Fibroblast of skin of abdomen (primary cell): ENCODE measurements at regions not wholly inside any gene's neighbourhood (a gene's known extent, or its start where the extent isn't known, plus 50 kb on each side); places are given as distances from the start of the nearest gene placed in this dataset.

ENCODE experiments used
- DNase-seq: peaks from one replicate; pipeline ENCODE4 v3.0.0-alpha.2; 2013

DNA sequence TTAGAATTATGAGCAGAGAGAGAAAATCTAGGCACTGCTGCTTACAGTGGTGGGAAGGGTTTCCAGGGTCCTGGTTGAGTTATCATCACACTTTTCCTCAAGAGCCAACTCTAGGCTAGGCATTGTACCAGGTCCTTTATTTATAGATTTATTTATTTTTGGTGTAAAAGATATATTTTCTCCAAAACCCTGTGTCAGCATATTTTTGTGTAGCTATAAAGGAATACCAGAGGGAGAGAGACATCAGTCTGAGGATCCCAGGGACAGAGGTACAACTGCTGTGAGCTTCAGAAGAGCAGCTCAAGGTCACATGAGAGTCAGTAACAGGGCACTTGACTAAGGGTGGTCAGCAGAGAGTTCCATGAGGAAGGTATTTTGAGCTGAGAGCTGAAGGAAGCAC lies 159.7 kb downstream of the SLC35B3 start:
- no peak for DNase-seq

DNA sequence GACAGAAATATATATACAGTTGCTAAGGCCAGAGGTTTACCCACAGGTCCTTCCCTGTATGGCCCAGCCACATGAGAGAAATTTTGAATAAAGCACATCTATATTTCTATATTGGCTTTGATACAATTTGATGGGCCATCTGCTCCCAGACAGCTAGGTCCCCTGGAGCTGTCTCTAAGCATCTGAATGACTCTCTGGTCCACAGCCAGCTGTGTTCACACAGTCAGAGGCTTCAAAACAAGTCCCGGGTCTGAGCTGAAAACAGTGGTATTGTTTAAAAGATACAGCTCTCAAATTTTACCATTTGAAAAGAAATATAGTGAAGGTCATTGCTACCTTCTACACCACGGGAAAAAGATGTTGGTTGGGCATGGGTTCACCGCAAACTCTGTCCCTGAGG lies 161.1 kb downstream of the SLC35B3 start:
- no peak for DNase-seq

DNA sequence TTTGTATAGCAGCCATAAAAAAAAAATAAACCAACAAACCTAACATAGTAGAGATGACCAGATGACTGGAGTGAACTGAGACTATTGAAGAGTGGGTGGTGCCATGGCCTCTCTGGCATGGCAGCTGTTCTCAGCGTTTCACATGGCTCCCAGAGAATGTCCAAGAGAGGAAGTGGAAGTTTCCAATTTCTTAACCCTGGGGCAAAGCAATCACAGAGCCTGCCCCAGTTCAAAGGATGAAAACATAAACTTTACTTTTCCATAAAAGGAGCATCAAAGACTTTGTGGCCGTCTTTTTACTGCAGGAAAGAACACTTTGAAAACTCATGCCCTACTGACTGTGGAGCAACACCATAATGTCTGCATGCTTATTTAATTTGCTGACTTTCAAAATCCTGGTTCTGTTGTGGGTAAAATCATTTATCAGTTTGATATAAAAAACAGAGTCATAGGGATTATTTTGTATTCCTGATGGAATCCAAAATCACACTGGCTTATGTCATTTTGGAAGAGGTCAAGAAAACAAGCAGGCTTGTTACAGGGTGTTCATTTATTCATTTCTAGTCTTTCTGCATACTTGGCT lies 165.4 kb downstream of the SLC35B3 start:
- DNase-seq, result no peak

DNA sequence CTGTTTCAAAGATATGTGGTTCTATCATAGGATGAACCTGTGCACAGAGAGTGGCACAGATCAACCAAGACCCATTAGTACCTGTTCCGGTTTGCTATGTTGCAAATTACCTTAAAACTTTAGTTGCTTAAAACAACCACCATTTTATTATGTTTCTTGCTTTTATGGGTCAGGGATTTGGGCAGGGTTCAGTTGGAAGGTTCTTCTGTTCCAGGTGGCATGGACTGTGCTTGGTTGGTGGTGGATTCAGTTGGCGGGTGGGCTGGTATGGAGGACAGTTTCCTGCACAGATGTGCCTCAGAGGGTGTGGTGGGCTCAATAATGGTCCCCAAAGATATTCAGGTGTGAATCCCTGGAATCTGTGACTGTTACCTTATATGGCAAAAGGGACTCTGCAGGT lies 166.3 kb downstream of the SLC35B3 start:
- DNase-seq, result no peak

DNA sequence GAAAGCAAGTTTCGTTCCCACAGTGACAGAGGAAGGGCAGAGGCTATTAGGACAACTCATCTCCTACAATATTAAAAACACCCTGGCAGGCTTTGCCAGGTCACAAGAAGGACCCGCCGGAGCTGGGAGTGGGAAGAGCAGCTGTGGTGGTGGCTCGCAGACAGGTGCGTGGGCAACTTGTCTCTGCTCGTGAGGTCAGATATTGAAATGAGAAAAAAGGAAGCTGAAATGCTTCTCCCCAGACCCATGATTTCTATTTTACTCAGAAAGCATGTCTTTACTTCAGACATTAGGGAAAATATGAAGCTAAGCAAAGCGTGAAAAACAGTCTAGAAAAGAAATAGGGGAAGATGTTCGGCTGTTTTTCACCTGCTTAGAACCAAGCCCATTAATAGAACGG lies 166.3 kb upstream of the EEF1E1 start:
- DNase-seq, result no peak

DNA sequence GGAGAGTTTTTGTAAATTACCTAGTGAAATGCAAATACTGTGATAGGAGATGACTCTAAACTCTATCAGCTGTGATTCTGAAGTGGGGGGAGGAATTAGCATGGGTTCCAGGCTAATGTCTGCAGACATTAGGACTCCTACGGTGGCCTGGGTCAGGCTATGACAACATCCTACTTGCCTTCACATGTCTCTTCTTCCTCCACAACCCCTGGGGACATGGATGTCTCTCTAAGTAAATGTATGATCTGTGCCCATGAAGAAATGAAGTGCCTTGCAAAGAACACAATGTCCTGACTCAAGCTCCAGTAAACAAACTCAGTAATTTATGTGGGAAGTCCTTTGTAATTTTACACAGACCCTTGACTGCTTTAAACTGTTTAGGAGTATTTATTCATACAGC lies 165.8 kb upstream of the EEF1E1 start:
- DNase-seq, result no peak

DNA sequence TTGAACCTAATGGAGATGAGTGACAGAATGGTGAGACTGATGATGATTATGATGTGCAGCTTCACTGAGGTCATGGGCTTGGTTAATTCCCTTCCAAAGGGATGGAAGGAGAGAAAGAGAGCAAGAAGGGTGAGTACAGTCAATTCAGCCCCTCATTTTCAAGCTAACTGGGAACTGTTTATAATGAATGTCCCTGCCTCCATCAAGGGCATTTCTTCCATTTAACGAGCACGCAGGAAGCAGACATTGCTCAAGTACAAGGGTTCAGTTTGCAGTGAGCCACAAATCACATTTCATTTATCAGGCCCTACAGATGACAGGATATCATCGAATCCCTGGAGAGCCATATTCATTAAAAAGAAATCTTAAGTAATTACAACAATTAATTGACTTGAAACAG lies 158.3 kb upstream of the EEF1E1 start:
- no peak for DNase-seq

DNA sequence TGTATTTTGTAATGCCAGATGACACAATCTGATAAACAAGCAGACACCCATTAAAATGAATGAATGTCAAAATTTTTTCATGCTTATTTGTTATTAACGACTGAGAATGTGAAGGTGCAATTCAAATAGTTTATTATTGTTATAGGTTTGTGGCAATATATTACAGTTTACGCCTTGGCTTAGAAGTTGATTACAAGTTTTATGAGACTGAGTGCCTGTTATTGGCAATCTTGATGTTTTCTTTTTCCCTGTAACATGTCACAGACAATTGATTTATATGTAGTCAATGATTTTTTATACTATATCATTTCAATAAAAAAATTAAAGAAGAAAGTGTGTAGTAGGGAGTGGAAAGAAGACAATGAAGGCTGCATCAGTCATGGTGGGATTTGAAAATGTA lies 144.1 kb upstream of the EEF1E1 start:
- no peak for DNase-seq

DNA sequence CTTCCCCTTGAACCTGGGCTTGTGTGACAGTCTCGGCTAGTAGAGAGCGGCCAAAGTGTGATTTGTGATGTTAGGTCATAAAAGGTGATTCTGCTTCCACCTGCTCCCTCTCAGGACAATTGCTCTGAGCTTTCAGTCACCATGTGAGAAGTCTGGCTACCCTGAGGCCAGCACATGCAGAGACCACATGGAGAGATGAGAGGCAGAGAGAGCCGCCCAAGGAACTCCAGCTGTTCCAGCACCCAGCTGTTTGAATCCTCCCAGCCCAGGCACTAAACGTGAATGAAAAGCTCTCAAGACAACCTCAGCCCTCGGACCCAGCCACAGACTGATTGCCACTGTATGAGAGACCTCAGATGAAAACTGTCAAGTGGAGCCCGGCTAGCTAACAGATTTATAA lies 143.4 kb upstream of the EEF1E1 start:
- DNase-seq, result no peak

DNA sequence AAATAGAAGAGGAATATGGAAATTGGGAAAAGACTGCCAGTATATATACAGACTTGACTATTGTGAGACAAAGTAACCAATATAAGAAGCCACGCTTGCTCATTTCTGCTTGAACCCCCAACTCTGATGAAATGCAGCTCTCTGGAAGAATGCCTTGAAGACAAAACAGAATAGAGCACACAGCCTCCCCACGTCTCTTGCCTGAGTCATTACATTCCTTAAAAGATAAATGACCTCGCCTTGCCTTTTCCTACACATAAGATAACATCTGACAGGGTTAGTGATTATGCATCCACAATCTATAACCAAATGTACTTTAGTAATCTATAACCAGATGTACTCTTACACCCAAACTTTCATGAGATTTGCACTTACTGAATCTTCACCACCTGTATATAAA lies 141.1 kb upstream of the EEF1E1 start:
- DNase-seq, result peak; percentile 32

DNA sequence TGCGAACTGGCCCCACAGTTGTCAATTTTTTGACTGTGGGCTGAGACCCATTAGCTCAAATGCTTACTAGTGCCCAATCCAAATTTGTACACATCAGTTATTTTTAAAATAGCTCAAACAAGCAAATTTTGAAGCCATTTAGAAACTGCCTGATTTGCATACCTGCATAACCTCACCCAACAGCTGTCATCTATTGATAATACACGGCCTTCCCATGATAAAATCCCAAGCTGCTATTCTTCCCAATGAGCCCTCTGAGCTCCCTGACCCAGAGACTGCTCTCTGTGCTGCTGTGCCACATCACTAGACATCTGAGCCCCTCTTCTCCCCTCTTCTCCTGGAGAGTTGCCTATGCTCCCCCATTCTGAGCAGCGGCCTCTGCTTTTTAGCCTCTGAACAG lies 140.5 kb upstream of the EEF1E1 start:
- no peak for DNase-seq

DNA sequence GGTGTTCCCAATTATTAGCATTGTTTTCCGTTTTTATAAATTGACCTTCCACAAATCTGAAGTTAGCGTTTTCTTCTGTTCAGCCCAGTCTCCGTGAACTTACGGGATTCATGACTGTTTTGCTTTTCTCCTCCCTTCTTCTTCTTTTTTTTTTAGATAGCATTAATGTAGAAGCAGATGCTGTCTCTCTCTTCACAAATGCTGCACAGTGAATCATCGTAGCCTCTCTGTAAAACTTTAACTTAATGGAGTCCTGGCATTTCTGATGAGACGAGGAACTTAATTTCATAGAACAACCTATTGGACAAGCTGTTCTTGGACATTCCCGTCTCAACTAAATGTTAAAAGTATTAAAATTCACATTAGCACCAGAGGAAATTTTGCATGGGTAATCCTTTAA lies 138.0 kb upstream of the EEF1E1 start:
- no peak for DNase-seq

DNA sequence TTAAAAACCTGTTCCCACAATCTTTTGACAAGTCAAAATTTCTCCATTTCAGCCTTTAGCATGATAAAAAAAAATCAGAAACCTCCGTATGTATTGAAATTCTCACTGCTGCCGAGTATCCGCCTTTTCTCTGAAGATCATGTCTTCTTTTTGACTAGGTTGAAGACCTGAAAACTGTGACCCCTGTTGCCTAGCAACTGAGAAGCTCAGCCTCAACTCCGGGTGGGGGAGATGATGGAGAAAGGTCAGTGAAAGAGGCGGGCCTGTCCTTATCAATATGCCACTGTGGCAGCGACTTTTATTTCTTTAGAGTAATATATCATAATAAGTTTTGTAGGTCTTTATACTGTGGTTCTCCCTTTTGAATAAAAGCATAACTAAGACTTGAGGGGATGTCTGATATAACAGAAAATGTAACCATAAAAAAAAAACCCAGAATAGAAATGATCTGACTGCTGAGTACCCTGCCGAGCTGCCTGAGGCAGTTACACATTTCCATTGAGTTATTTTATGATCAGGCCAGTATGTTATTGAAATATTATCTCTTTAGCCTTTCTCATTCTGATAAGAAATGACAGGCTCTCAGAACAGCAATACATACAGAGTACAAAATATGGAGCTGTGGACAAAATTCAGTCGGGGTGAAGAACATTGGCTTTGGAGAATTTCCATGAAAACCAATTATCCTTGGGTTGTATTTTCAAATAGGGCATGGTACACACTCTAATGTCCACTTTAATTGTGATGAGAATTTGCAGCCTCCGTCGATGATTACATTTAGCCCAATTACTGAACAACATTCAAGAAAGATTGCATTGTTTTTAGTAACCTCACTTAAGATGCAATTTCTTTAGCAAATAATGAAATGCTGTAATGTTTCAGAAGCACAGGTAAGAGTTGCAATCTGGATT lies 136.7 kb upstream of the EEF1E1 start:
- no peak for DNase-seq

DNA sequence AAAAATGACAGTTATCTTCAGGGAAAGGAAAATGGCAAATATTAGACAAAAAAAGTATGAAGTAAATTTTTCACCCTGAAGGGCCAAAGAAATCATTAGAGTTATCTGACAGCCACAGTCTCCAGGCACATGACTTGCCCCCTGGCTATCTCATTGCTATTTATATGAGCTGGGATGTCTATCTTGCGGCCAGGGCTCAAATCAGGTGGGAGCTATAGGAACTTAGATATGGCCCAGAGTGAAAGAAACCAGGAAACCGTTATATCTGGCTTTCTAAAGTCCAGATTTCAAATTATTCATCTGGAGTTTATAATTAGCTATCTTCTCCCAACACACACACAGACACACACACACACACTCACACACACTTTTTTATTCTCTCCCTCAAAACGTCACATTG lies 135.3 kb upstream of the EEF1E1 start:
- DNase-seq, result no peak

DNA sequence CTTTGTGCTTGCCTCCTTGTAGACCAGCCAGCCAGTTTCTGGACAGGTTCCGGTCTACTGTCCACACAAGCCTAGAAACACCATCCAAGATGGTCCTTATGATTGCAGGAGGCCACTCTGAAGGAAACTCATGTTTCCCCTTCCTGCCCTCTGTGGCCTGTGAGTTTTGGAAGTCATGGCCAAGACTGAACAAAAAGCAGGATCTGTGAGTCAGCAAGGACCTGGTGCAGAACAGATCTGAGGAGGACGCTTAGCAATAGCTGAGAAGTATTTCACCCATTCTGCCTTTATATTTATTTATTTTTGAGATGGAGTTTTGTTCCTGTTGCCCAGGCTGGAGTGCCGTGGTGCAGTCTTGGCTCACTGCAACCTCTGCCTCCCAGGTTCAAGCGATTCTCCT lies 134.6 kb upstream of the EEF1E1 start:
- DNase-seq, result no peak

DNA sequence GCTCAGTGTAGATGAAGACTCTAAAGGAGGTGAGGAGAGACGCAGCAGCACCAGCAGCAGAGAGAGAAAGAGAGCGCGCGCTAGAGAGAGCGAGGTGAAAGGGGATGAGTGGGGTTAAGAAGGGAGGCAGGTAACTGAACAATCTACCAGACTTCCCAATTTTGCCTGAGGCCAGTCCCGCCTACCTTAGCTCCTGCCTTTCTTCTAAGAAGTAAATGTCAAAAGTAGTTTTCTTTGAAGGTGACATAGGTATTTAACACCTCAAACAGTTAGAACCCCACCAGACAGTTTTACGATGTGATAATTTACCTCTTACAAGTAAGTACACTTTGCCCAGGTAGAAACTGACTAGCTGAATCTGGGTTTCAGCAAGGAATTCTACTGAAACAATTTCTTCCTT lies 132.0 kb upstream of the EEF1E1 start:
- DNase-seq, result no peak

DNA sequence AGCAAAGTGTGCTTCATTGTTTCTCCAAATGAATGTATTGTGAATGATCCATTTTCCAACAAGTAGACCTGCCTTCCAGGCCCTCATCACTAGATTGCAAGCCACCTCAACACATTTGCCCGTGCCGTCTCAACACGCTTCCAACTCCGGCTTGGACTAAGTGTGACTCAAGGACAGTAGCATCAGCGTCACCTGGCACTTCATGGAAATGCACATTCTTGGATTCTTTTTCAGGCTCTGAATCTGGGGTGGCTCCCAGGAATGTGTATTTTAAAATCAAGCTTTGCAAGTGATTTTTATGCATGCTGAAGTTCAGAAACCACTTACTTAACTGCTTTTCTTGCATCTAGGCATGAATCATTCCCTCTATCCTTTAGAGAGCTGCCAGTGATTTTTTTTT lies 129.6 kb upstream of the EEF1E1 start:
- no peak for DNase-seq

DNA sequence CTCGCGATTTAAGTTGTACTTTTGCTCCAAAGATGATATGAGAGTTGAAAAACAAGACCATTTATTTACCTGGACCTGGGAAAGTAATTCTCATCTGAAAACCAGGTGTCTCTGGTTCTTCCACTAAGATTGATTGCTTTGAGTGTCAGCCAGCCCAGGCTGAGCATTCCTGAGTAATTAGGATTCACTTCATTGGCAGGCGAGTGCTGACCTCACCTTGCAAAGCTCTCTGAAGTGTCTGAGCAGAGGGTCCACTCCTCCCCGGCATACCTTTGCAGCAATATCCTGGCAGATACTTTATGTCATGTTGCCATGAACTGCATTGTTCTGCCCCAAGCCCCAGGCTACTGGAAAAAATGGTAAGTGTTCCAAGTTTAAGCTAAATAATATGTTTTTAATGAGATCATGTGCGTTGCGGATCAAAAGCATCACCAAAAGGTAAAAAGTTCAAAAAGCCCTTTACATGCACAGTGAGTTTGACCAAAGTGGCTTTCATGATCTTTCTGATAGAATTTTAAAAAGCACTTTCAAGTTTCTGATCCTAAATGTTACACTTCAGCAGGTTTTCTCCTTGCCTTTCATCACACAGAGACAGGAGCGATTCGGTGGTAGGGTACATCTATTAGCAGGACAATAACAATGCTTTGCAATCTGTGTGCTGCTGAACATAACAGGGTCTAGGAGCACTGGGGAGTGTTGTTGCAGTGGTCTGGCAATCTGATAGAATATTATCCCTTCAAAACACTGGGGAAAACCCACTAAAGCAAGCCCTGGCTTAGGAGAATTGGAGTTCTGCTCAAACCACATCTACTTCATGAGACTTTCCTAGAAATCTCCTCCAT lies 127.8 kb upstream of the EEF1E1 start:
- no peak for DNase-seq

DNA sequence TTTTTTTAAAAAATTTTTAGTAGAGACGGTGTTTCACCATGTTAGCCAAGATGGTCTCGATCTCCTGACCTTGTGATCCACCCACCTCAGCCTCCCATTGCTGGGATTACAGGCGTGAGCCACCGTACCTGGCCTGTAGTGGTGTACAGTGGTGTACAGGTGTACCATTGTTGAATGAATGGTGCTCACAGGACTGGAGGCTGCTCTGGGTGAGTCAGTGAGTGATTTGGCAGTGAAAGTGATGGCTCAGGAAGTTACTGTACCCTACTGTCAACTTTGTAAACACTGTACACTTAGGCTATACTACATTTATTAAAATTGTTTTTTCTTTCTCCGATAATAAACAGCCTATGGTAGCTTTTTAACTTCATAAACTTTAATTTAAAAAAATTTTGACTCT lies 122.8 kb upstream of the EEF1E1 start:
- DNase-seq, result no peak

DNA sequence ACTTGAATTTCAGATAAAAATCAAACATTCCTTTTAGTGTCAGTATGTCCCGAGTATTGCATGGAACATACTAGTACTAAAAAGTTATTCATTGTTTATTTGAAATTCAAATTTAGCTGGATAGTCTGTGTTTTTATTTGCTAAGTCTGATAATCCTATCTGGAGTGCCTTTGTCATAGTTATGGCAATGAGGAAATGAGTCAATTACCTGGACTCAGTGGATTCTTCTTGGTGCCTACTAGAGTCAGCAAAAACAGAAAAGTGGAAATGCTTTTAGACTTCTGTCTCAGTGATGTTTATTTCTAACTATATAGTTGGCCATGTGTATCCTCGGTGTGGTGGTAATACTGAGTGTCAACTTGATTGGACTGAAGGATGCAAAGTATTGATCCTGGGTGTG lies 121.3 kb upstream of the EEF1E1 start:
- DNase-seq, result no peak

DNA sequence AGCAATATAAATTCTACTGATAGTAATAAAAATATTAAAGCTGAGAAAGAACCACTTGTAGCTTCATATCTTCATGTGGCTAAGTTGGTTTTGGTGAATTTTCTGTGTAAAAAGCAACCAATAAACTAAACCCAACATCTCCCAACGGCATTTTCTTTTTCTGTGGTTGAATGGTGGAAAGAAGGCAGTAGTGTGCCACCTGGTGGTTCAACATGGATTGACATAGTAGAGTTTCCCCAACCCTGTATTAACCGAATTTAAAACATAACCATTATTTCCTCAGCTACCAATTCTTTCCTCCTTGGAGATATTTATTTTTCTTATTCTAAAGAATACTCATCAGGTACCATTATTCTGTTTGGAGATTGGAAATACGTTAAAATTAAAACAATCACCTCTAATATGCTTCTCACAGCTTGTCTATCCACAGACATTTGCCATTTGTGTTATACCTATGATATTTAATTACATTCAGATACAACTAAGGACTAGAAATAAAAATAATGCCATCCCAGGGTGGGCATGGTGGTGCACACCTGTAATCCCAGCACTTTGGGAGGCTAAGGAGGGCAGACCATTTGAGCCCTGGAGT lies 117.1 kb upstream of the EEF1E1 start:
- DNase-seq, result peak; percentile 52

DNA sequence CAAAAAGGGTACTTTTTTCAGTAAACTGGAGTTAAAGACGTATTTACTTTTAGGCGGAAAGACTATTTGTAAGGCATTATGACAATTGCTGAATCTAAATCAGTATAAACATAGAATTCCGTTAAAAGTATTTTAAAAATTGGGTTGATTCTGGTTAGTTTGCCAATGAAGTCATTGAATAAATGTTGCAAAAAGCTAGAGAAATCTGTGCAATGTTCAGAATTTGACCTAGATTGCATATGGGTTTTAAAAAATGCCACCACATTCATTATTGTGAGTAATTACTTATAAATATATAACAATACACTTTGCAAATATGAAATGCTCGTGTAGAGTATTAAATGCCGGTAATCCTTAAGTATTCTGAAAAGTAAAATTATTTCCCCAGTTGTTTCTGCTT lies 116.5 kb upstream of the EEF1E1 start:
- no peak for DNase-seq

DNA sequence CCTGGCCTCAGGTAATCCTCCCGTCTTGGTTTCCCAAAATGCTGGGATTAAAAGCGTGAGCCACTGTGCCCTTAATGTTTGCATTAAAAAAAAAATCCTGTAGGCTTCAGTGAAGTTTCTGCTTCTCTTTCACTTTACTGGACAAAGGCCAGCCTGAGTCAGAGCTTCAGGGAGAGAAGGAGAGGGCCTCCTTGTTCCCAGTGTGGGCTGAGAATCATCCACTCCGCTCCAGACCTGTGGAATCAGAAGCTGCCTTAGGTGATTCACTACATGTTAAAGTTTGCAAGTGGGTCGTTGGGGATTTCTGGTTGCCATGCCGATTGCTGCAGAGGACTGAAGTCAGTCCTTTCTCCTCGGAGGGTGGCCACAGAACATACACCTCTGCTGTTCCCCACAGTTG lies 113.3 kb upstream of the EEF1E1 start:
- peak; percentile 41 for DNase-seq
